OCI-M2 (cell line): ENCODE measurements at regions not wholly inside any gene's neighbourhood (a gene's known extent, or its start where the extent isn't known, plus 50 kb on each side); places are given as distances from the start of the nearest gene placed in this dataset.
"Not testable (repeated sequence)": the region's sequence is repeated elsewhere in the genome, so short reads cannot be mapped to it uniquely, and the experiment has no call there.

Experiments used
- DNase-seq: peaks from one replicate; lab custom pipeline; 2025; ENCODE audit not compliant: unreplicated experiment; lab: John Stamatoyannopoulos, UW

- DNase-seq = no peak
Observed at GRCh38 chr14:48616931-48617330, 941.5 kb upstream of the MDGA2 start.

- no peak for DNase-seq
Observed at GRCh38 chr14:48615618-48616017, 940.2 kb upstream of the MDGA2 start.

DNA sequence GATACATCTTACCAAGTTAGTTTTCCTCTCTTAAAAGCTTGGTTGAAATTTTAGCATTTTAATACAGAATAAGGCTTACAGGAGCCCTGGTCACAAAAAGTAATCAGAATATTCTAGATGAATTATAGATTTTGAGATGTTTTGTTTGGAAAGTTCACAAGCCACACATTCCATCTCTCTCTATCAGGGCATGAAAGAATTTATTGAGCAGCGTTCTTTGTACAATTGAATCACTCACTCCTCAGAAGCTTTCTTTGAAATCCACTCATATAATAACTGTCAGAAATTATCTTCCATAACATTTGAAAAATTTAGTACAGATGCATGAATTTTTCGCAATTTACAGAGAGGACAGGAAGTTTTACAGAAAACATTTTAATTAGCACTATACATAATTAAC, 938.6 kb upstream of the MDGA2 start:
- no peak for DNase-seq

- DNase-seq = not testable (repeated sequence)
Observed at GRCh38 chr14:48606960-48607359, 931.6 kb upstream of the MDGA2 start.

GRCh38 chr14:48598458-48598857, 923.1 kb upstream of the MDGA2 start:
- no peak for DNase-seq

- DNase-seq = no peak
Observed at GRCh38 chr14:48586099-48586498, 910.7 kb upstream of the MDGA2 start.

DNA sequence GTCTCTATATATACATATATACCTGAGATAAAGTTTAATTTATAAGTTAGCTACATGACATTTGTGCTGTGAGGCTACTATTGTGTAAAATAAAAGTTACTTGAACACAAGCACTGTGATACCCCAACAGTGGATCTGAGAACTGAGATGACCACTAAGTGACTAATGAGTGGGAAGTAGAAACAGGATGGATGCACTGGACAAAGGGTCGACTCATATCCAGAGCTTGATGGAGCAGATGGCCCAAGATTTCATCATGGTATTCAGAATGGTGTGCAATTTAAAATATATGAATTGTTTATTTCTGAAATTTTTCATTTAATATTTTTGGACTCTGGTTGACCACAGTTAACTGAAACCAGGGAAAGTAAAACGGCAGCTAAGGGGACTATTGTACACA, 908.6 kb upstream of the MDGA2 start:
- no peak for DNase-seq

GRCh38 chr14:48582938-48583337, 907.5 kb upstream of the MDGA2 start:
- DNase-seq = no peak

DNA sequence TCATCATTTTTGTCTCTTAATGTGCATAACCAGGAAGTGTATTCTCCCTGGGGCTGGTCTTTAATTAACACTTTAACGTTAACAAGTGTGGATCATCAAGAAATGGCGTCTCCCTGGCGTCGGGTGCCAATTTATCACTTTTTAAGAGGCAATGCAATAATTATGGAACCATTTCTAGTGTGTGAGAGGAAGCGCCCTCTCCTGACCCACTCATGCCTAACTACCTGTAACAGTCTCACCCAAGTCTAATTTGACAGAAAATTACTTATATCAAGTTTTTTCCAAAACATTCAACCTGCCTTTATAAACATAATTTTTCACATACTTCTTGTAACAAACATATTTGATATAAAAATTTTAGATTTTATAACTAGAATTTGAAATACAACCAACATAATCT, 905.3 kb upstream of the MDGA2 start:
- no peak for DNase-seq

DNA sequence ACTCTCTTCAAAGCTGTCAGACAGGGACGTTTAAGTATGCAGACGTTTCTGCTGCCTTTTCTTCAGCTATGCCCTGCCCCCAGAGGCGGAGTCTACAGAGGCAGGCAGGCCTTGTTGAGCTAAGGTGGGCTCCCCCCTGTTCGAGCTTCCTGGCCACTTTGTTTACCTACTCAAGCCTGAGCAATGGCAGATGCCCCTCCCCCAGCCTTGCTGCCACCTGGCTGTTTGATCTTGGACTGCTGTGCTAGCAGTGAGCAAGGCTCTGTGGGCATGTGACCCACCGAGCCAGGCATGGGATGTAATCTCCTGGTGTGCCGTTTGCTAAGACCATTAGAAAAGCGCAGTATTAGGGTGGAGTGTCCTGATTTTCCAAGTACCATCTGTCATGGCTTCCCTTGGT, 900.4 kb upstream of the MDGA2 start:
- no peak for DNase-seq

GRCh38 chr14:48568688-48569087, 893.3 kb upstream of the MDGA2 start:
- DNase-seq = no peak

DNA sequence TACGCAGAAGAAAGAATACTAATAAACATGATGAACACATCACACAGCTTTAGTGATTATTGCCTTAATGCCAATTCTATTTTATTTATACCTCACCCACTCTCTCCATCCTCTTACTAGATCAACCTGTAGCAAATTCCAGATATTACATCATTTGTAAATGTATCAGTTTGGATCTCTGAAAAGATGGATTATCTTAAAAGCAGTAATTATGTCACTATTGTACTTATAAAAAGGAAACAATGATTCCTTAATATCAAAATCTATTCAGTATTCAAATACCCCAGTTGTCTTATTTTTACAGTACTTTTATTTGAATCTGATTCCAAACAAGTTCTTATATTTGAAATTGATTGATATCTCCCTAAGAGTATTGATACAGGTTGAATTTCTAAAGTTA, 892.8 kb upstream of the MDGA2 start:
- no peak for DNase-seq

DNA sequence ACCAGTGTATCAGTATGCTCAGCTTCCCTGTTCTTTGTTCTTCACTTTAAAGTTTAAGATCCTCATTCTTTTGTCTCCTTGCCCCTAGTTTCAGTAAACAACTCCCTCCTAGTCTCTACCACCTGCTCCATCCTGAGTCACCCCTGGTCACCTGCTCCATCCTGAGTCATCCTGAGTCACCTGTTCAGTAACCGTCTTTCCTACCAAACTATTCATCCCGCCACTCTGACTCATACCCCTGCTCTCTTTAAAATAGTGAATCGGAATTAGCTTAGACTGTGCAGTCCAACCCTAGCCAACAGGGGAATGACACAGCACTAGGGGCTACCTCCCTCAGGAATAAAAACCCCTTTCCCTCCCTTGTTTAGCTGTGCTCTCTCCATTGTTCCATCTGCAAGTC, 888.1 kb upstream of the MDGA2 start:
- DNase-seq = no peak

DNA sequence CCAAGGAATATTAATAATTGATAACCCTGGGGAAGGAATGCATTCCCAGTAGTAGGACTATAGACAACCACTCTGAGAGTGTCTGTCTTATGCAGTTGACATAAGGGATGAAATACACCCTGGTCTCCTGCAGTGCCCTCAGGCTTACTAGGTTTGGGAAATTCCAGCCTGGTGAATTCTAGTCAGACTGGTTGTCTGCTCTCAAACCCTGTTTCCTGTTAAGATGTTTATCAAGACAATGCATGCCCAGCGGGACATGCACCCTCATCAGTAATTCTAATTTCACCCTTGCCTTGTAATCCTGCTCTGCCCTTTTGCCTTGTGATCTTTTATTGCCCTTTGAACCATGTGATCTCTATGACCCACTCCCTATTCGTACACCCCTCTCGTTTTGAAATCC, 886.0 kb upstream of the MDGA2 start:
- DNase-seq = not testable (repeated sequence)

GRCh38 chr14:48560421-48560820, 885.0 kb upstream of the MDGA2 start:
- DNase-seq = no peak

DNA sequence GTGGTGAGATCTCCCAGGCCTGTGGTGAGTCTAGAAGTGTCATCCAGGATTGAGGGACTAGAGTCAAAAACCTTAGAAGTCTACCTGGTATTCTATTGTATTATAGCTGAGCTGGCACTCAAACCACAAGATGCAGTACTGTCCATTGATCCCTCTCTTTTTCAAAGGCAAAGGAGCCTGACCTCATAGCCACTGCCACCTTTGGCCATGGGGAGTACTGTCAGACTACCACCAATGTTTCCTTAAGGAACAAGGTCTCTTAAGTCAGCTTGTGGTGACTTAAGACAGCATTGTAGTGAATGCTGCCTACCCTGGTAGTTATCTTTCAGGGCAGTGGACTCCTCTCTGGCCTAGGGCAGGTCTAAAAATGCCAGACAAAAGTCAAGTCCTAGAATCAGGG, 878.0 kb upstream of the MDGA2 start:
- DNase-seq = no peak

DNA sequence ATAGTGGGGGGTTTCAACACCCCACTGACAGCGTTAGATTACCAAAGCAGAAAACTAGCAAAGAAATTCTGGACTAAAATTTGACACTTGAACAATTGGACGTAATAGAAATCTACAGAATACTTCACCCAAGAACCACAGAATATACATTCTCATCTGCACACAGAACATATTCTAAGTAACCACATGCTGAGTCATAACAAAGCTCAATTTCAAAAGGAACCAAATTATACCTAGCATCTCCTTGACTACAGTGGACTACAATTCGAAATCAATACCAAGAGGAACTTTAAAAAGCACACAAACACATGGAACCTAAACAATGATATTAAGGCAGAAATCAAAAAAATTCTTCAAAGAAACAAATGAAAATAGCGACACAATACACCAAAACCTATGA, 871.6 kb upstream of the MDGA2 start:
- no peak for DNase-seq

- no peak for DNase-seq
Observed at GRCh38 chr14:48537600-48537999, 862.2 kb upstream of the MDGA2 start.

DNA sequence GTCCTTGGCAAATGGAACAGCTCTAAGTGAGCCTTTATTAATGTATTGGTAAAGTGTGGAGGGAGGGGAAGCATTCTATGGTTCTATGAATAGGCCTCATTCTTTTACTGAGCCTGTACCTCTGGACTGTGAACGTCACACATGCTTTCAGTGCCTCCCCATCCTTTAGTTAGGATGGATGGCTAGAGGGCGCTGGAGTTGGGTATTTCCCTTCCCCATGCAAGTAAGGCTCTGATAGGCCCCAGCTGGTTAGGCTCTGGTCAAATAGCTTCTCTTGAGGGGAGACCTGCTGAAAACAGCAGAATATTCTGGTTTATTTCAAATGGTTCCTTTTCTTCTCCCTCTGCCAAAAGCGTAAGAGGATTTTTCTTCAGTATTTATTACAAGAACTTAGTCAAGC, 860.9 kb upstream of the MDGA2 start:
- DNase-seq = no peak

DNA sequence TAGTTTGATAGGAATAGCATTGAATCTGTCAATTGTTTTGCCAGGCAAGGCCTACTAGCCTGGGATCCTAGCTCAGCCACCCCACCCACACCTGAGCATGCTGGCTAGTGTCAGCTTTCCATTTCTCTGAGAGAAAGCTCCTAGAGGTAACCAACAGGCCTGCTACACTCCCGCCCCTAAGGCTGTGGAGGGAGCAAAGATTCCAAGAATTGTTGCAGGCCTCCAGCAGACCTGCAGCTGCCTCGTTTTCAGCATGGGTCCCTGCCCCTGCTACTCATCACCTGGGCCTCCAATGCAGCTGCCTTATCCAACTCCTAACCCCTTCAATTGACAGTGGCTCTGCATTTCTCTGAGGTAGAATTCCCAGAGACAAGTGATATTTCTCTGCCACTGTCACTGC, 852.4 kb upstream of the MDGA2 start:
- DNase-seq = no peak

DNA sequence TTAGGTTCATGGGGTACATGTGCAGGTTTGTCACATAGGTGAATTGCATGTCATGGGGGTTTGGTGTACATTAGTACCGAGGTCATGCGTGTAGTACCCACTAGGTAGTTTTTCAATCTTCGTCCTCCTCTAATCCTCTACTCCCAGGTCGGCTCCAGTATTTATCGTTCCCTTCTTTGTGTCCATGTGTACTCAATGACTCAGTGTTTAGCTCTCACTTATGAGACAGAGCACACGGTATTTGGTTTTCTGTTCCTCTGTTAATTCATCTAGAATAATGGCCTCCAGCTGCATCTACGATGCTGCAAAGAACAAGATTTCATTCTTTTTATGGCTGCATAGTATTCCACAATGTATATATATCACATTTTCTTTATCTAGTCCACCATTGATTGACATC, 850.9 kb upstream of the MDGA2 start:
- no peak for DNase-seq

- no peak for DNase-seq
Observed at GRCh38 chr14:48504921-48505320, 829.5 kb upstream of the MDGA2 start.

DNA sequence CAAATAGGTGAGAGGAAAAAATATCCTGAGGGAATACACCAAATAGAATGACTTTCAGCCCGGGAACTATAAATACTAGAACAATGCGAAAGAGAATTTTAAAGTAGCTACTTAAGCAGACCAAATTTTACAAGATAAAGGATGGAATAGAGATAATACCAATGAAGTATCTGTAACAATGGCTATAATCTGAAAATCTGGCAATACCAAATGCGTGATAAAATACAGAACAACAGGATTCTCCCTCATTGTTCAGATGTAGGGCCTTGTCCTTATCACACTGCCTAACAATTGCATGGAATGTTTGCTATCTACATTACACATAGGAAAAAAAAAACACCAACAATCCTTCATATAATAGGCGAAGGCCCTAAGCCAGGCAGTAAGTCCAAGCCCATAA, 815.4 kb upstream of the MDGA2 start:
- no peak for DNase-seq

GRCh38 chr14:48473944-48474343, 798.5 kb upstream of the MDGA2 start:
- no peak for DNase-seq
